Stimulated activated naive CD8-positive, alpha-beta T cell treated with anti-CD3 and anti-CD28 coated beads, Interleukin-15, amount 100 ng/mL, for 72 hours (primary cell): ENCODE measurements at regions not wholly inside any gene's neighbourhood (a gene's known extent, or its start where the extent isn't known, plus 50 kb on each side); places are given as distances from the start of the nearest gene placed in this dataset.

ENCODE experiments used
- ATAC-seq: fragments of 150-1000 bp; cut with Tn5 transposase; 2 replicates; pipeline ENCODE4 v1.10.0; 2021; ENCODE audit warnings: mild to moderate bottlenecking, moderate library complexity
- DNase-seq, 2 donors: peaks; one replicate each; pipeline ENCODE4 v3.0.0; 2021 to 2022
- H3K27ac Mint-ChIP-seq, 2 donors: one replicate each; pipeline ENCODE4 v1.8.0; 2022; ENCODE audit warnings: mild to moderate bottlenecking in 2 of 2, mixed read lengths in 2 of 2, moderate library complexity in 2 of 2
- H3K27me3 Mint-ChIP-seq: one replicate; pipeline ENCODE4 v1.8.0; 2022; ENCODE audit warnings: mixed read lengths
- H3K4me1 Mint-ChIP-seq: one replicate; pipeline ENCODE4 v1.8.0; 2022; ENCODE audit warnings: mild to moderate bottlenecking, mixed read lengths
- H3K4me3 Mint-ChIP-seq, 2 donors: one replicate each; pipeline ENCODE4 v1.8.0; 2022; ENCODE audit warnings: mild to moderate bottlenecking in 2 of 2, mixed read lengths in 2 of 2, moderate library complexity in 1 of 2
- H3K9me3 Mint-ChIP-seq, 2 donors: one replicate each; pipeline ENCODE4 v1.8.0; 2022; ENCODE audit warnings: mixed read lengths in 2 of 2

GRCh38 chr12:24049728-24050127 lies 100.3 kb upstream of the SOX5 start:
- H3K4me3 Mint-ChIP-seq, result no peak overlapping the region
- H3K9me3 Mint-ChIP-seq, result no peaks in the 10 kb centered on the region
- DNase-seq (no peak), ATAC-seq (no peak)
- H3K27ac Mint-ChIP-seq, result no peak overlapping the region
- H3K4me1 Mint-ChIP-seq, result no peaks in the 10 kb centered on the region
- no peaks in the 10 kb centered on the region for H3K27me3 Mint-ChIP-seq

GRCh38 chr12:24049101-24049500 lies 99.6 kb upstream of the SOX5 start:
- ATAC-seq, result no peak

GRCh38 chr12:24048446-24048845 lies 99.0 kb upstream of the SOX5 start:
- Mint-ChIP-seq H3K27me3 (no peaks in the 10 kb centered on the region), H3K4me1 (no peaks in the 10 kb centered on the region), H3K4me3 (no peak overlapping the region), H3K9me3 (no peaks in the 10 kb centered on the region), H3K27ac (no peak overlapping the region)
- DNase-seq, result no peak
- ATAC-seq, result no peak

More at GRCh38 chr12:24049101-24049500, 99.6 kb upstream of the SOX5 start:
- Mint-ChIP-seq H3K4me1 (no peaks in the 10 kb centered on the region), H3K27me3 (no peaks in the 10 kb centered on the region), H3K9me3 (no peaks in the 10 kb centered on the region), H3K27ac (no peak overlapping the region), H3K4me3 (no peak overlapping the region)
- no peak for DNase-seq

GRCh38 chr12:24047326-24047725 lies 97.9 kb upstream of the SOX5 start:
- Mint-ChIP-seq H3K4me1 (no peaks in the 10 kb centered on the region), H3K27me3 (no peaks in the 10 kb centered on the region), H3K4me3 (no peak overlapping the region), H3K9me3 (no peaks in the 10 kb centered on the region), H3K27ac (no peak overlapping the region)
- ATAC-seq (no peak), DNase-seq (no peak)

- DNase-seq (no peak), ATAC-seq (no peak)
- H3K27ac Mint-ChIP-seq, result no peak overlapping the region
- H3K4me3 Mint-ChIP-seq, result no peak overlapping the region
- H3K4me1 Mint-ChIP-seq, result no peaks in the 10 kb centered on the region
- no peaks in the 10 kb centered on the region for H3K27me3 Mint-ChIP-seq
- no peaks in the 10 kb centered on the region for H3K9me3 Mint-ChIP-seq
Observed at GRCh38 chr12:24045816-24046257, 96.4 kb upstream of the SOX5 start.

- ATAC-seq, result no peak
- no peak overlapping the region for H3K4me3 Mint-ChIP-seq
- DNase-seq, result no peak
- H3K27me3 Mint-ChIP-seq, result no peaks in the 10 kb centered on the region
- H3K9me3 Mint-ChIP-seq, result no peaks in the 10 kb centered on the region
- H3K27ac Mint-ChIP-seq, result no peak overlapping the region
- no peaks in the 10 kb centered on the region for H3K4me1 Mint-ChIP-seq
Observed at GRCh38 chr12:24044941-24045703, 95.7 kb upstream of the SOX5 start.

GRCh38 chr12:24042651-24043050 lies 93.2 kb upstream of the SOX5 start:
- Mint-ChIP-seq H3K4me3 (no peak overlapping the region), H3K9me3 (no peaks in the 10 kb centered on the region)

GRCh38 chr12:24039113-24039525 lies 89.6 kb upstream of the SOX5 start:
- H3K27me3 Mint-ChIP-seq, result no peaks in the 10 kb centered on the region
- no peak overlapping the region for H3K27ac Mint-ChIP-seq
- no peak overlapping the region for H3K4me3 Mint-ChIP-seq
- DNase-seq (no peak), ATAC-seq (no peak)
- no peaks in the 10 kb centered on the region for H3K9me3 Mint-ChIP-seq
- no peaks in the 10 kb centered on the region for H3K4me1 Mint-ChIP-seq

More at GRCh38 chr12:24042651-24043050, 93.2 kb upstream of the SOX5 start:
- no peaks in the 10 kb centered on the region for H3K27me3 Mint-ChIP-seq
- H3K27ac Mint-ChIP-seq, result no peak overlapping the region
- no peaks in the 10 kb centered on the region for H3K4me1 Mint-ChIP-seq
- ATAC-seq (no peak), DNase-seq (no peak)

- Mint-ChIP-seq H3K27ac (no peak overlapping the region), H3K4me3 (no peak overlapping the region), H3K27me3 (no peaks in the 10 kb centered on the region), H3K9me3 (no peaks in the 10 kb centered on the region), H3K4me1 (no peaks in the 10 kb centered on the region)
- DNase-seq (no peak), ATAC-seq (no peak)
Observed at GRCh38 chr12:24038211-24038997, 88.9 kb upstream of the SOX5 start.

- H3K27me3 Mint-ChIP-seq, result no peaks in the 10 kb centered on the region
- no peaks in the 10 kb centered on the region for H3K9me3 Mint-ChIP-seq
- no peaks in the 10 kb centered on the region for H3K4me1 Mint-ChIP-seq
- ATAC-seq (no peak), DNase-seq (no peak)
- no peak overlapping the region for H3K4me3 Mint-ChIP-seq
- H3K27ac Mint-ChIP-seq, result no peak overlapping the region
Observed at GRCh38 chr12:24036438-24037216, 87.2 kb upstream of the SOX5 start.

- no peaks in the 10 kb centered on the region for H3K27me3 Mint-ChIP-seq
- no peak overlapping the region for H3K4me3 Mint-ChIP-seq
- H3K27ac Mint-ChIP-seq, result no peak overlapping the region
- ATAC-seq (no peak), DNase-seq (no peak)
- H3K9me3 Mint-ChIP-seq, result no peaks in the 10 kb centered on the region
- no peaks in the 10 kb centered on the region for H3K4me1 Mint-ChIP-seq
Observed at GRCh38 chr12:24034894-24035293, 85.4 kb upstream of the SOX5 start.

- DNase-seq (no peak), ATAC-seq (no peak)
- H3K4me3 Mint-ChIP-seq, result no peak overlapping the region
- no peaks in the 10 kb centered on the region for H3K4me1 Mint-ChIP-seq
- H3K27me3 Mint-ChIP-seq, result no peaks in the 10 kb centered on the region
- H3K27ac Mint-ChIP-seq, result no peak overlapping the region
- no peaks in the 10 kb centered on the region for H3K9me3 Mint-ChIP-seq
Observed at GRCh38 chr12:24034160-24034559, 84.7 kb upstream of the SOX5 start.

GRCh38 chr12:24027352-24027751 lies 77.9 kb upstream of the SOX5 start:
- no peak for ATAC-seq
- no peak overlapping the region for H3K27ac Mint-ChIP-seq
- no peak for DNase-seq
- H3K9me3 Mint-ChIP-seq, result no peaks in the 10 kb centered on the region
- H3K4me1 Mint-ChIP-seq, result no peaks in the 10 kb centered on the region
- H3K27me3 Mint-ChIP-seq, result no peaks in the 10 kb centered on the region
- H3K4me3 Mint-ChIP-seq, result no peak overlapping the region

GRCh38 chr12:24025153-24025798 lies 75.8 kb upstream of the SOX5 start:
- H3K4me1 Mint-ChIP-seq, result no peaks in the 10 kb centered on the region
- DNase-seq (no peak), ATAC-seq (no peak)
- no peak overlapping the region for H3K27ac Mint-ChIP-seq
- no peaks in the 10 kb centered on the region for H3K27me3 Mint-ChIP-seq
- H3K4me3 Mint-ChIP-seq, result no peak overlapping the region
- no peaks in the 10 kb centered on the region for H3K9me3 Mint-ChIP-seq

- H3K4me1 Mint-ChIP-seq, result no peaks in the 10 kb centered on the region
- ATAC-seq, result no peak
Observed at GRCh38 chr12:24023081-24023480, 73.6 kb upstream of the SOX5 start.

More at GRCh38 chr12:24023081-24023480, 73.6 kb upstream of the SOX5 start:
- H3K27ac Mint-ChIP-seq, result no peak overlapping the region
- no peak overlapping the region for H3K4me3 Mint-ChIP-seq
- H3K9me3 Mint-ChIP-seq, result peaks cover 0 to 2% of the 10 kb centered on the region in 2 donors
- no peak for DNase-seq
- no peaks in the 10 kb centered on the region for H3K27me3 Mint-ChIP-seq
